HEK293T (cell line): ENCODE measurements at regions not wholly inside any gene's neighbourhood (a gene's known extent, or its start where the extent isn't known, plus 50 kb on each side); places are given as distances from the start of the nearest gene placed in this dataset.

Source experiments
- CTCF ChIA-PET: fragments of 350-600 bp; formaldehyde crosslinking; extraction: SDS; loops from one replicate; lab custom pipeline; 2021; ENCODE audit warnings: antibody characterized with exemption, inconsistent platforms; lab: Yijun Ruan, JAX
- POLR2A ChIA-PET: fragments of 350-600 bp; formaldehyde crosslinking; extraction: SDS; loops from one replicate; lab custom pipeline; 2020; ENCODE audit warnings: antibody characterized with exemption, inconsistent platforms; lab: Yijun Ruan, JAX
- DNase-seq: peaks from one replicate; pipeline ENCODE4 v3.0.0; 2012; ENCODE audit warnings: mixed read lengths; ENCODE audit errors: extremely low spot score
- ARNT ChIP-seq: fragments of 450-650 bp; IDR thresholded peaks from 2 replicates; pipeline ENCODE4 v1.6.1; 2017; ENCODE audit warnings: mild to moderate bottlenecking
- BHLHE40 ChIP-seq: fragments of 450-650 bp; IDR thresholded peaks from 2 replicates; pipeline ENCODE4 v1.6.1; 2016; ENCODE audit warnings: mild to moderate bottlenecking, moderate library complexity, borderline replicate concordance
- CTBP1 ChIP-seq: fragments of 450-650 bp; IDR thresholded peaks from 2 replicates; pipeline ENCODE4 v1.6.1; 2016; ENCODE audit warnings: borderline replicate concordance
- ELF4 ChIP-seq: fragments of 450-650 bp; IDR thresholded peaks from 2 replicates; pipeline ENCODE4 v1.6.1; 2017; ENCODE audit warnings: antibody characterized with exemption
- FOXA1 ChIP-seq: fragments of 450-650 bp; IDR thresholded peaks from 2 replicates; pipeline ENCODE4 v1.6.1; 2016; ENCODE audit warnings: mild to moderate bottlenecking
- FOXK2 ChIP-seq: fragments of 450-650 bp; IDR thresholded peaks from 2 replicates; pipeline ENCODE4 v1.6.1; 2016; ENCODE audit warnings: mild to moderate bottlenecking
- FOXM1 ChIP-seq: fragments of 450-650 bp; IDR thresholded peaks from 2 replicates; pipeline ENCODE4 v1.6.1; 2017; ENCODE audit warnings: mild to moderate bottlenecking, borderline replicate concordance
- HDGF ChIP-seq: fragments of 450-650 bp; IDR thresholded peaks from 2 replicates; pipeline ENCODE4 v1.6.1; 2017; ENCODE audit warnings: antibody characterized with exemption, borderline replicate concordance
- L3MBTL2 ChIP-seq: fragments of 450-650 bp; conservative IDR thresholded peaks from 2 replicates; pipeline ENCODE4 v1.6.1; 2016; ENCODE audit warnings: mild to moderate bottlenecking
- LEF1 ChIP-seq: fragments of 450-650 bp; IDR thresholded peaks from 2 replicates; pipeline ENCODE4 v1.6.1; 2017; ENCODE audit warnings: mild to moderate bottlenecking, borderline replicate concordance
- NFRKB ChIP-seq: fragments of 450-650 bp; IDR thresholded peaks from 2 replicates; pipeline ENCODE4 v1.6.1; 2016; ENCODE audit warnings: mild to moderate bottlenecking, moderate library complexity
- PKNOX1 ChIP-seq: fragments of 450-650 bp; IDR thresholded peaks from 2 replicates; pipeline ENCODE4 v1.6.1; 2016
- SP1 ChIP-seq: fragments of 450-650 bp; IDR thresholded peaks from 2 replicates; pipeline ENCODE4 v1.6.1; 2017
- SUZ12 ChIP-seq: fragments of 450-650 bp; IDR thresholded peaks from 2 replicates; pipeline ENCODE4 v1.6.1; 2016; ENCODE audit warnings: mild to moderate bottlenecking
- TARDBP ChIP-seq: fragments of 450-650 bp; IDR thresholded peaks from 2 replicates; pipeline ENCODE4 v1.6.1; 2016
- ZNF384 ChIP-seq: fragments of 450-650 bp; IDR thresholded peaks from 2 replicates; pipeline ENCODE4 v1.6.1; 2016

GRCh38 chr2:3981446-3981987 lies 278.1 kb downstream of the DCDC2C start:
- CTCF ChIA-PET = no interaction called here
- no peak for DNase-seq
- TF ChIP-seq SP1 (no peak), NFRKB (no peak), SUZ12 (no peak), LEF1 (no peak), ELF4 (no peak), BHLHE40 (no peak), CTBP1 (no peak), ZNF384 (no peak), HDGF (no peak), FOXK2 (no peak), FOXA1 (no peak), L3MBTL2 (no peak), FOXM1 (no peak), ARNT (no peak)
- POLR2A ChIA-PET = no interaction called here

- TF ChIP-seq LEF1 (no peak), FOXK2 (no peak), TARDBP (no peak), CTBP1 (no peak), ELF4 (no peak), BHLHE40 (no peak), ARNT (no peak), SP1 (no peak), FOXM1 (no peak), FOXA1 (no peak), HDGF (no peak), ZNF384 (no peak), NFRKB (no peak)
- ChIA-PET POLR2A (no interaction called here), CTCF (interaction anchor here (0.6 kb wide), 1 partner anchor 23 kb away, joined by 3 read pairs; no protein-coding TSS in a partner anchor)
- no peak for DNase-seq
Observed at GRCh38 chr2:3982160-3982559, 278.8 kb downstream of the DCDC2C start.

GRCh38 chr2:3986063-3986462 lies 282.7 kb downstream of the DCDC2C start:
- no peak for DNase-seq
- ChIA-PET POLR2A (no interaction called here), CTCF (no interaction called here)
- TF ChIP-seq TARDBP (no peak), ARNT (no peak), FOXK2 (no peak), SP1 (no peak), ZNF384 (no peak), ELF4 (no peak), LEF1 (no peak), PKNOX1 (no peak), CTBP1 (no peak), FOXA1 (no peak), L3MBTL2 (no peak), HDGF (no peak), NFRKB (no peak), BHLHE40 (no peak), SUZ12 (no peak)

- CTCF ChIA-PET = no interaction called here
- TF ChIP-seq ZNF384 (no peak), FOXK2 (no peak), ARNT (no peak), CTBP1 (no peak), SP1 (no peak), BHLHE40 (no peak), LEF1 (no peak), NFRKB (no peak), FOXA1 (no peak), ELF4 (no peak), SUZ12 (no peak), L3MBTL2 (no peak), PKNOX1 (no peak)
- POLR2A ChIA-PET = no interaction called here
- no peak for DNase-seq
Observed at GRCh38 chr2:3986530-3987258, 283.3 kb downstream of the DCDC2C start.

GRCh38 chr2:4002841-4003403 lies 299.5 kb downstream of the DCDC2C start:
- ChIA-PET POLR2A (no interaction called here), CTCF (no interaction called here)
- TF ChIP-seq L3MBTL2 (no peak), TARDBP (no peak)
- no peak for DNase-seq

- no peak for DNase-seq
- POLR2A ChIA-PET = no interaction called here
- CTCF ChIA-PET = no interaction called here
- no peak for TF ChIP-seq HDGF
- TF ChIP-seq SUZ12 = no peak
Observed at GRCh38 chr2:4012197-4012596, 308.8 kb downstream of the DCDC2C start.
